HEK293T (cell line): ENCODE measurements at regions not wholly inside any gene's neighbourhood (a gene's known extent, or its start where the extent isn't known, plus 50 kb on each side); places are given as distances from the start of the nearest gene placed in this dataset.

ENCODE experiments used
- FOXA1 ChIP-seq: fragments of 450-650 bp; IDR thresholded peaks from 2 replicates; pipeline ENCODE4 v1.6.1; 2016; ENCODE audit warnings: mild to moderate bottlenecking
- FOXK2 ChIP-seq: fragments of 450-650 bp; IDR thresholded peaks from 2 replicates; pipeline ENCODE4 v1.6.1; 2016; ENCODE audit warnings: mild to moderate bottlenecking
- FOXM1 ChIP-seq: fragments of 450-650 bp; IDR thresholded peaks from 2 replicates; pipeline ENCODE4 v1.6.1; 2017; ENCODE audit warnings: mild to moderate bottlenecking, borderline replicate concordance
- ZNF384 ChIP-seq: fragments of 450-650 bp; IDR thresholded peaks from 2 replicates; pipeline ENCODE4 v1.6.1; 2016
- TF ChIP-seq, protein P1 (sequence below): fragments of 450-650 bp; IDR thresholded peaks from 2 replicates; pipeline ENCODE4 v1.6.1; 2016

DNA sequence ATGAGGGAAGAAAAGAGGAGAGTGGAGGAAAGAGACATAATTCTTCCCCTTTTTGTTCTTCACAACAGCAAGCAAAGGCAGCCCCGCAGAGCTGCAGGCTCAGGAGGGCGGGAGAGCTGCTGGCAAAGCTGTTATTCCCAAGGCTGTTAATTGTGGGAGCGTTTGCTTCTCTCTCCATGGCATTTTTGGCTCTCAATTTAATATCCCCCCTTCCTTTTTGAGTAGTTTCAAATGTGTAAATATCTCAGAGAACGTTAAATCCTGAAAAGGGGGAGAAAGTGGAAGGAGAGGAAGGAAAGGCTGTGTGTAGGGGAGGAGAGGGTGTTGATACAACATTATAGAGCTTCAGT, 165.7 kb downstream of the NSG2 start:
- no peak for TF ChIP-seq ZNF384
- no peak for TF ChIP-seq FOXM1
- no peak for TF ChIP-seq FOXA1
- no peak for TF ChIP-seq FOXK2
- TF ChIP-seq, protein P1, sequence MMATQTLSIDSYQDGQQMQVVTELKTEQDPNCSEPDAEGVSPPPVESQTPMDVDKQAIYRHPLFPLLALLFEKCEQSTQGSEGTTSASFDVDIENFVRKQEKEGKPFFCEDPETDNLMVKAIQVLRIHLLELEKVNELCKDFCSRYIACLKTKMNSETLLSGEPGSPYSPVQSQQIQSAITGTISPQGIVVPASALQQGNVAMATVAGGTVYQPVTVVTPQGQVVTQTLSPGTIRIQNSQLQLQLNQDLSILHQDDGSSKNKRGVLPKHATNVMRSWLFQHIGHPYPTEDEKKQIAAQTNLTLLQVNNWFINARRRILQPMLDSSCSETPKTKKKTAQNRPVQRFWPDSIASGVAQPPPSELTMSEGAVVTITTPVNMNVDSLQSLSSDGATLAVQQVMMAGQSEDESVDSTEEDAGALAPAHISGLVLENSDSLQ: no peak
